Colon (tissue), 2 donors: ENCODE measurements at regions not wholly inside any gene's neighbourhood (a gene's known extent, or its start where the extent isn't known, plus 50 kb on each side); places are given as distances from the start of the nearest gene placed in this dataset.

ENCODE experiments used
- FAIRE-seq: peaks from 2 replicates; lab custom pipeline; 2012; peaks lifted over from hg19 to GRCh38; lab: Jason Lieb, UNC
- donor health status: control.
- donor health status: control.

GRCh38 chr5:158644301-158644700, 455.4 kb downstream of the EBF1 start:
- no peak for FAIRE-seq

- FAIRE-seq = no peak
Measured at GRCh38 chr5:158643840-158644239, 455.9 kb downstream of the EBF1 start.

GRCh38 chr5:158642879-158643278, 456.8 kb downstream of the EBF1 start:
- no peak for FAIRE-seq

GRCh38 chr5:158641016-158641415, 458.7 kb downstream of the EBF1 start:
- no peak for FAIRE-seq

GRCh38 chr5:158640593-158640980, 459.1 kb downstream of the EBF1 start:
- no peak for FAIRE-seq

GRCh38 chr5:158639881-158640592, 459.7 kb downstream of the EBF1 start:
- FAIRE-seq = no peak

- no peak for FAIRE-seq
Measured at GRCh38 chr5:158638396-158638795, 461.3 kb downstream of the EBF1 start.

GRCh38 chr5:158637039-158637438, 462.7 kb downstream of the EBF1 start:
- no peak for FAIRE-seq

- FAIRE-seq = no peak
Measured at GRCh38 chr5:158635565-158635964, 464.2 kb downstream of the EBF1 start.

GRCh38 chr5:158634714-158635113, 465.0 kb downstream of the EBF1 start:
- FAIRE-seq = no peak

- no peak for FAIRE-seq
Measured at GRCh38 chr5:158629591-158630312, 470.0 kb downstream of the EBF1 start.

GRCh38 chr5:158626718-158627117, 473.0 kb downstream of the EBF1 start:
- FAIRE-seq = no peak

GRCh38 chr5:158623971-158624370, 475.7 kb downstream of the EBF1 start:
- no peak for FAIRE-seq

GRCh38 chr5:158621391-158621790, 478.3 kb downstream of the EBF1 start:
- FAIRE-seq = no peak

- FAIRE-seq = no peak
Measured at GRCh38 chr5:158619083-158619788, 480.5 kb downstream of the EBF1 start.

GRCh38 chr5:158618256-158618655, 481.5 kb downstream of the EBF1 start:
- no peak for FAIRE-seq

- no peak for FAIRE-seq
Measured at GRCh38 chr5:158616707-158617106, 483.0 kb downstream of the EBF1 start.

- no peak for FAIRE-seq
Measured at GRCh38 chr5:158614951-158615350, 484.8 kb downstream of the EBF1 start.

- FAIRE-seq = no peak
Measured at GRCh38 chr5:158611581-158611980, 488.1 kb downstream of the EBF1 start.

- FAIRE-seq = no peak
Measured at GRCh38 chr5:158610051-158610415, 489.7 kb downstream of the EBF1 start.

- no peak for FAIRE-seq
Measured at GRCh38 chr5:158609333-158610050, 490.2 kb downstream of the EBF1 start.

- no peak for FAIRE-seq
Measured at GRCh38 chr5:158607088-158607487, 492.6 kb downstream of the EBF1 start.

GRCh38 chr5:158606233-158606632, 493.5 kb downstream of the EBF1 start:
- no peak for FAIRE-seq
